Esophagus squamous epithelium (tissue), 5 donors: ENCODE measurements at regions not wholly inside any gene's neighbourhood (a gene's known extent, or its start where the extent isn't known, plus 50 kb on each side); places are given as distances from the start of the nearest gene placed in this dataset.

Source experiments
- DNase-seq: peaks from one replicate; lab custom pipeline; 2025; lab: John Stamatoyannopoulos, UW
- H3K27ac ChIP-seq, 4 donors: fragments of 200-600 bp; sonication (generic); one replicate each; pipeline ENCODE4 v1.5.1; 2016 to 2019; ENCODE audit warnings: mild to moderate bottlenecking in 1 of 4
- H3K27me3 ChIP-seq, 4 donors: fragments of 200-600 bp; sonication (generic); 1 replicate in 3 of 4; 2 replicates in 1 of 4; pipeline versions ENCODE4 v1.5.1 to v1.6.0; 2017 to 2021; ENCODE audit warnings: antibody characterized with exemption in 1 of 4
- H3K36me3 ChIP-seq, 3 donors: fragments of 200-600 bp; sonication (generic); one replicate each; pipeline ENCODE4 v1.5.1; 2016 to 2019
- H3K4me1 ChIP-seq, 3 donors: fragments of 200-600 bp; sonication (generic); one replicate each; pipeline ENCODE4 v1.5.1; 2017 to 2019
- H3K4me3 ChIP-seq, 4 donors: fragments of 200-600 bp; sonication (generic); 1 replicate in 3 of 4; 2 replicates in 1 of 4; pipeline ENCODE4 v1.5.1; 2016 to 2019; ENCODE audit warnings: mild to moderate bottlenecking in 2 of 4, moderate library complexity in 1 of 4
- H3K9me3 ChIP-seq, 3 donors: fragments of 200-600 bp; sonication (generic); one replicate each; pipeline ENCODE4 v1.5.1; 2016 to 2019
- CTCF ChIP-seq, 6 experiments: fragments of 450-650 bp in 4 of 6; fragments of 200-600 bp in 2 of 6; sonication (generic) in 2 of 6; IDR thresholded peaks; one replicate each; pipeline ENCODE4 v1.5.1; 2016 to 2019; ENCODE audit warnings: antibody characterized with exemption in 6 of 6, mild to moderate bottlenecking in 4 of 6, moderate library complexity in 4 of 6
- POLR2A ChIP-seq, 4 donors: fragments of 450-650 bp; IDR thresholded peaks; one replicate each; pipeline ENCODE4 v1.6.1; 2017; ENCODE audit warnings: antibody characterized with exemption in 4 of 4, mild to moderate bottlenecking in 4 of 4, moderate library complexity in 3 of 4
- WGBS, 2 donors: methylation state at CpG; one replicate each; pipeline ENCODE4 v1.1.5; 2018; 5-methylcytosine and 5-hydroxymethylcytosine counted together
- intact Hi-C: fragments of 100-400 bp; cut with DNase I; formaldehyde crosslinking; loops from one replicate; pipeline ENCODE4 v1.15.0; 2022
- donor health status: DM: yes; HTN: yes; CAD: no.

GRCh38 chr3:139764069-139764905 lies 86.5 kb upstream of the NMNAT3 start:
- Histone ChIP-seq H3K4me3 (no peak overlapping the region), H3K36me3 (no peaks in the 10 kb centered on the region), H3K4me1 (no peaks in the 10 kb centered on the region), H3K9me3 (no peaks in the 10 kb centered on the region), H3K27ac (no peak overlapping the region), H3K27me3 (no peaks in the 10 kb centered on the region)
- TF ChIP-seq POLR2A (IDR thresholded peaks at IDR 0.05) (no peak), CTCF (IDR thresholded peaks at IDR 0.05) (no peak)
- intact Hi-C loops = no loop called here
- 65 to 71% methylated on average over 7 of the region's 7 CpGs for WGBS, 2 donors
- no peak for DNase-seq

GRCh38 chr3:139762302-139762701 lies 84.5 kb upstream of the NMNAT3 start:
- intact Hi-C loops = no loop called here
- no peak for TF ChIP-seq CTCF (IDR thresholded peaks at IDR 0.05)
- no peak for TF ChIP-seq POLR2A (IDR thresholded peaks at IDR 0.05)
- no peak for DNase-seq
- Histone ChIP-seq H3K27me3 (no peaks in the 10 kb centered on the region), H3K4me3 (no peak overlapping the region), H3K36me3 (no peaks in the 10 kb centered on the region), H3K4me1 (no peaks in the 10 kb centered on the region), H3K9me3 (no peaks in the 10 kb centered on the region), H3K27ac (no peak overlapping the region)
- WGBS, 2 donors = 84% methylated on average over 5 of the region's 9 CpGs; no CpG with 5 or more reads in 1 of the 2 donors

- no peaks in the 10 kb centered on the region for H3K36me3 ChIP-seq
- TF ChIP-seq CTCF (IDR thresholded peaks at IDR 0.05) = no peak
- no peak for TF ChIP-seq POLR2A (IDR thresholded peaks at IDR 0.05)
- DNase-seq = no peak
- WGBS, 2 donors = 46 to 88% methylated on average over 2 of the region's 2 CpGs
- intact Hi-C loops = no loop called here
- no peak overlapping the region for H3K4me3 ChIP-seq
- no peaks in the 10 kb centered on the region for H3K27me3 ChIP-seq
- no peaks in the 10 kb centered on the region for H3K4me1 ChIP-seq
- no peaks in the 10 kb centered on the region for H3K9me3 ChIP-seq
- no peak overlapping the region for H3K27ac ChIP-seq
These were observed 81.7 kb upstream of the NMNAT3 start for GRCh38 chr3:139759470-139759869.

- Histone ChIP-seq H3K27ac (no peak overlapping the region), H3K4me1 (no peaks in the 10 kb centered on the region), H3K4me3 (no peak overlapping the region), H3K36me3 (no peaks in the 10 kb centered on the region), H3K9me3 (no peaks in the 10 kb centered on the region), H3K27me3 (no peaks in the 10 kb centered on the region)
- intact Hi-C loops = no loop called here
- TF ChIP-seq POLR2A (IDR thresholded peaks at IDR 0.05) = no peak
- no peak for TF ChIP-seq CTCF (IDR thresholded peaks at IDR 0.05)
- DNase-seq = no peak
- WGBS, 2 donors = 64 to 69% methylated on average over 2 to 3 of the region's 5 CpGs
These were observed 81.0 kb upstream of the NMNAT3 start for GRCh38 chr3:139758654-139759291.

- H3K27ac ChIP-seq = no peak overlapping the region
- intact Hi-C loops = no loop called here
- DNase-seq = no peak
- H3K36me3 ChIP-seq = no peaks in the 10 kb centered on the region
- H3K9me3 ChIP-seq = no peaks in the 10 kb centered on the region
- no peak for TF ChIP-seq CTCF (IDR thresholded peaks at IDR 0.05)
- no peak for TF ChIP-seq POLR2A (IDR thresholded peaks at IDR 0.05)
- no peaks in the 10 kb centered on the region for H3K27me3 ChIP-seq
- no peak overlapping the region for H3K4me3 ChIP-seq
- H3K4me1 ChIP-seq = no peaks in the 10 kb centered on the region
These were observed 79.8 kb upstream of the NMNAT3 start for GRCh38 chr3:139757448-139758030.
